Skin of body (tissue), 1 donor: ENCODE measurements at regions not wholly inside any gene's neighbourhood (a gene's known extent, or its start where the extent isn't known, plus 50 kb on each side); places are given as distances from the start of the nearest gene placed in this dataset.

Source experiments
- DNase-seq: peaks from one replicate; lab custom pipeline; 2025; lab: John Stamatoyannopoulos, UW

- no peak for DNase-seq
Measured at GRCh38 chr5:74262544-74263207, 377.9 kb downstream of the ENC1 start.

- DNase-seq: peak; percentile 71
Measured at GRCh38 chr5:74261866-74262265, 378.7 kb downstream of the ENC1 start.

GRCh38 chr5:74261421-74261820, 379.1 kb downstream of the ENC1 start:
- DNase-seq: peak; percentile 54

GRCh38 chr5:74259572-74259971, 381.0 kb downstream of the ENC1 start:
- no peak for DNase-seq

GRCh38 chr5:74258314-74258665, 382.2 kb downstream of the ENC1 start:
- DNase-seq: no peak

- DNase-seq: peak; percentile 22
Measured at GRCh38 chr5:74257645-74258313, 382.7 kb downstream of the ENC1 start.

GRCh38 chr5:74257060-74257527, 383.4 kb downstream of the ENC1 start:
- no peak for DNase-seq

GRCh38 chr5:74255692-74256392, 384.7 kb downstream of the ENC1 start:
- DNase-seq: no peak

GRCh38 chr5:74254257-74254656, 386.3 kb downstream of the ENC1 start:
- DNase-seq: no peak

GRCh38 chr5:74252044-74252443, 388.5 kb downstream of the ENC1 start:
- no peak for DNase-seq

GRCh38 chr5:74251141-74252035, 389.1 kb downstream of the ENC1 start:
- peak; percentile 97 for DNase-seq

GRCh38 chr5:74250304-74251102, 390.0 kb downstream of the ENC1 start:
- no peak for DNase-seq

- no peak for DNase-seq
Measured at GRCh38 chr5:74248576-74248975, 392.0 kb downstream of the ENC1 start.

- DNase-seq: no peak
Measured at GRCh38 chr5:74244406-74244805, 396.1 kb downstream of the ENC1 start.

GRCh38 chr5:74243634-74244033, 396.9 kb downstream of the ENC1 start:
- DNase-seq: no peak

- no peak for DNase-seq
Measured at GRCh38 chr5:74242516-74242915, 398.0 kb downstream of the ENC1 start.

- no peak for DNase-seq
Measured at GRCh38 chr5:74241751-74242140, 398.8 kb downstream of the ENC1 start.

- no peak for DNase-seq
Measured at GRCh38 chr5:74240783-74241750, 399.5 kb downstream of the ENC1 start.

GRCh38 chr5:74239261-74239660, 401.3 kb downstream of the ENC1 start:
- DNase-seq: no peak
